ENCODE measurements at regions not wholly inside any gene's neighbourhood (a gene's known extent, or its start where the extent isn't known, plus 50 kb on each side); places are given as distances from the start of the nearest gene placed in this dataset.
"Not testable (repeated sequence)": the region's sequence is repeated elsewhere in the genome, so short reads cannot be mapped to it uniquely, and the experiment has no call there.

DNA sequence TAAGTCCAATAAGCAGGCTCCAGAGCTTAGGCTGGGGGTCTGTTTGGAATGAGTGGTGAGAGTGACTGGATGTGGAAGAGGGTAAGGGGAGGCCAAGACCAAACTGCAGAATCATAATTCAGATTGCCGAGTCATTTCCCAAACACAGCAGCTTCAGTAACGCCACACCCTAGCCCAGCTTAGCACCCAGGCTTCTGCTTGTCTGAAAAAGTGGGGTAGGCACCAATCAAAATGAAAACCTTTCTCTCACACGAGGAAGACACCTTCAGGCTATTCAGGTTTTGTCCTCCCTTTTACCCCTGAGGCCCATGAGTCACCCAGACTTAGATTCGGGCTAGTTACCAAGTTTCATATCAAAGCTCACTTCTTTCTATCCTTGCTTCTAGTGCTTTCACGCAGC lies 306.1 kb downstream of the DAD1 start:
- no peaks in the 10 kb centered on the region for H3K36me3 ChIP-seq (ENCODE audit: control insufficient read depth in 4 of 4, insufficient read depth in 3 of 4, low read depth in 1 of 4, low read length in 3 of 4)
- no peak for DNase-seq (ENCODE audit: low spot score)
- H3K9ac ChIP-seq (ENCODE audit: low read depth in 1 of 2, low read length in 2 of 2) = no peak overlapping the region
- WGBS = 69% methylated on average over 5 of the region's 5 CpGs
- no peak overlapping the region for H3K27ac ChIP-seq (ENCODE audit: low read depth in 1 of 2, low read length in 2 of 2)
- no peaks in the 10 kb centered on the region for H3K4me1 ChIP-seq (ENCODE audit: control insufficient read depth in 4 of 4, insufficient read depth in 4 of 4, low read length in 3 of 4)
- no peak overlapping the region for H3K4me3 ChIP-seq (ENCODE audit: low read depth in 1 of 3, low read length in 3 of 3)
- H3K9me3 ChIP-seq (ENCODE audit: control insufficient read depth in 4 of 4, low read length in 3 of 4) = no peaks in the 10 kb centered on the region
- TF ChIP-seq SP1 (IDR thresholded peaks at IDR 0.05) (no peak), MAX (IDR thresholded peaks at IDR 0.05) (no peak), ZBTB33 (IDR thresholded peaks at IDR 0.05) (no peak), HNF4G (IDR thresholded peaks at IDR 0.05) (no peak), EGR1 (IDR thresholded peaks at IDR 0.05; ENCODE audit: low read depth in 2 of 2) (no peak), FOXA2 (IDR thresholded peaks at IDR 0.05) (no peak), RXRA (IDR thresholded peaks at IDR 0.05) (no peak), NR2F2 (IDR thresholded peaks at IDR 0.05) (no peak), TAF1 (conservative IDR thresholded peaks at IDR 0.05) (no peak), CTCF (IDR thresholded peaks at IDR 0.05; ENCODE audit: low read depth, low read length, missing input control) (no peak), GABPA (IDR thresholded peaks at IDR 0.05 in 1 of 2, conservative IDR thresholded peaks at IDR 0.05 in 1 of 2) (no peak)
- H3K27me3 ChIP-seq (ENCODE audit: control insufficient read depth in 4 of 4, insufficient read depth in 4 of 4, low read length in 3 of 4) = peaks cover 0 to 2% (median 0%) of the 10 kb centered on the region in 4 donors

DNA sequence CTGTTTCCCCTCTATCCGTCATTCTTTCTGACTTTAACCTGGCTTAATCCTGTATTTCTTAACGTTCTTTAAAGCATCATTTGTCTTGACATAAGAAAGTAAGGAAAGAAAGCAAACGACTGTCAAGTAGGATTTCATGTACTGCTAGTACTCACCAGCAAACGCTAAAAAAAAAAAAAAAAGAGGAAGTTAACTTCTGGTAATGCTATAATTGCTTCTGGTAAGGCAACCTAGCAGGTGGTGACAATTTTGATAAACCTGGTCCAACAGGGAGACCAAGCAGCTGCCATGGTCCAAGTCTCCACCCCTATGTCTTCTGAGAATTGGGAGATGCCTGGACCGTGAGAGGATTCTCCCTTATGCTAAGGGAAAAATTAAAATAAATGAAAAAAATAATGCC lies 306.6 kb downstream of the DAD1 start:
- Histone ChIP-seq H3K9me3 (ENCODE audit: control insufficient read depth in 4 of 4, low read length in 3 of 4) (no peaks in the 10 kb centered on the region), H3K9ac (ENCODE audit: low read depth in 1 of 2, low read length in 2 of 2) (no peak overlapping the region), H3K4me3 (ENCODE audit: low read depth in 1 of 3, low read length in 3 of 3) (no peak overlapping the region), H3K36me3 (ENCODE audit: control insufficient read depth in 4 of 4, insufficient read depth in 3 of 4, low read depth in 1 of 4, low read length in 3 of 4) (no peaks in the 10 kb centered on the region), H3K27me3 (ENCODE audit: control insufficient read depth in 4 of 4, insufficient read depth in 4 of 4, low read length in 3 of 4) (peaks cover 0 to 2% (median 0%) of the 10 kb centered on the region in 4 donors), H3K27ac (ENCODE audit: low read depth in 1 of 2, low read length in 2 of 2) (no peak overlapping the region), H3K4me1 (ENCODE audit: control insufficient read depth in 4 of 4, insufficient read depth in 4 of 4, low read length in 3 of 4) (no peaks in the 10 kb centered on the region)
- no peak for DNase-seq (ENCODE audit: low spot score)
- TF ChIP-seq, protein P1, sequence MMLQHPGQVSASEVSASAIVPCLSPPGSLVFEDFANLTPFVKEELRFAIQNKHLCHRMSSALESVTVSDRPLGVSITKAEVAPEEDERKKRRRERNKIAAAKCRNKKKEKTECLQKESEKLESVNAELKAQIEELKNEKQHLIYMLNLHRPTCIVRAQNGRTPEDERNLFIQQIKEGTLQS (IDR thresholded peaks at IDR 0.05) = no peak
- TF ChIP-seq RXRA (IDR thresholded peaks at IDR 0.05) (no peak), CTCF (IDR thresholded peaks at IDR 0.05; ENCODE audit: low read depth, low read length, missing input control) (no peak)
- 42% methylated on average over 5 of the region's 5 CpGs for WGBS

DNA sequence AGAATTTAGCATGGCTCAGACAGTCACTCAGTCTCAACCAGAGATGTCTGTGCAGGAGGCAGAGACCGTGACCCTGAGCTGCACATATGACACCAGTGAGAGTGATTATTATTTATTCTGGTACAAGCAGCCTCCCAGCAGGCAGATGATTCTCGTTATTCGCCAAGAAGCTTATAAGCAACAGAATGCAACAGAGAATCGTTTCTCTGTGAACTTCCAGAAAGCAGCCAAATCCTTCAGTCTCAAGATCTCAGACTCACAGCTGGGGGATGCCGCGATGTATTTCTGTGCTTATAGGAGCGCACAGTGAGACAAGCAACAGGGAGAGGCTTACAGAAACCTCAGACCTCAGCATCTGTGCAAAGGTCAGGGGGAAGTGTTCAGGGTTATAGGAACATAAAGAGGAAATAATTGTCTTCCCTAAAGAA lies 307.6 kb downstream of the DAD1 start:
- not testable (repeated sequence) for H3K9me3 ChIP-seq (ENCODE audit: control insufficient read depth in 4 of 4, low read length in 3 of 4); H3K4me1 ChIP-seq (ENCODE audit: control insufficient read depth in 4 of 4, insufficient read depth in 4 of 4, low read length in 3 of 4); H3K27me3 ChIP-seq (ENCODE audit: control insufficient read depth in 4 of 4, insufficient read depth in 4 of 4, low read length in 3 of 4); DNase-seq (ENCODE audit: low spot score); H3K9ac ChIP-seq (ENCODE audit: low read depth in 1 of 2, low read length in 2 of 2); H3K4me3 ChIP-seq (ENCODE audit: low read depth in 1 of 3, low read length in 3 of 3); H3K36me3 ChIP-seq (ENCODE audit: control insufficient read depth in 4 of 4, insufficient read depth in 3 of 4, low read depth in 1 of 4, low read length in 3 of 4); H3K27ac ChIP-seq (ENCODE audit: low read depth in 1 of 2, low read length in 2 of 2)
- 68% methylated on average over 7 of the region's 7 CpGs for WGBS

All from liver (tissue), 8 donors.